GM19351 (cell line): ENCODE measurements at regions not wholly inside any gene's neighbourhood (a gene's known extent, or its start where the extent isn't known, plus 50 kb on each side); places are given as distances from the start of the nearest gene placed in this dataset.

Experiments
- ATAC-seq: cut with Tn5 transposase; IDR thresholded peaks from one replicate; pipeline ENCODE4 v1.9.1; 2021; ENCODE audit warnings: mild to moderate bottlenecking, moderate library complexity; ENCODE audit not compliant: unreplicated experiment

DNA sequence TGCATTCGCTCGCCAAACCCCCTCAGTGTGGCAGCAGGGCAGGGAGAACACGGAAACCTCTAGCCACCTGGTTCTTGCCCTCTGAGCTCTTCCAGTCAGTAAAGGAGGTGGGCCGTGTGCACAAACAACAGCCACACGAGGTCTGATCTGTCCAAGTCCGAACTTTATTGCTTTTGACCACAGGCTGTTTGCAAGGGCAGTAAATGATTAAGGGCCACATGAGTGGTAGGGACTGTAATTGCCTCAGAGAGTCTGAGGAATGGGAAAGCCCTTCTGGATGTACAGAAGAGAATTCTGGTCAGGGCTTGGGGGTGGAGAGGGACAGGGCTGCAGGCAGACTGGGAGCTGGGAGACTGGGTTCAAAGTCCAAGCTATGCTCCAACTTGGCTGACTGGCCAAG, 75.7 kb upstream of the LHX1 start:
- ATAC-seq = no peak

DNA sequence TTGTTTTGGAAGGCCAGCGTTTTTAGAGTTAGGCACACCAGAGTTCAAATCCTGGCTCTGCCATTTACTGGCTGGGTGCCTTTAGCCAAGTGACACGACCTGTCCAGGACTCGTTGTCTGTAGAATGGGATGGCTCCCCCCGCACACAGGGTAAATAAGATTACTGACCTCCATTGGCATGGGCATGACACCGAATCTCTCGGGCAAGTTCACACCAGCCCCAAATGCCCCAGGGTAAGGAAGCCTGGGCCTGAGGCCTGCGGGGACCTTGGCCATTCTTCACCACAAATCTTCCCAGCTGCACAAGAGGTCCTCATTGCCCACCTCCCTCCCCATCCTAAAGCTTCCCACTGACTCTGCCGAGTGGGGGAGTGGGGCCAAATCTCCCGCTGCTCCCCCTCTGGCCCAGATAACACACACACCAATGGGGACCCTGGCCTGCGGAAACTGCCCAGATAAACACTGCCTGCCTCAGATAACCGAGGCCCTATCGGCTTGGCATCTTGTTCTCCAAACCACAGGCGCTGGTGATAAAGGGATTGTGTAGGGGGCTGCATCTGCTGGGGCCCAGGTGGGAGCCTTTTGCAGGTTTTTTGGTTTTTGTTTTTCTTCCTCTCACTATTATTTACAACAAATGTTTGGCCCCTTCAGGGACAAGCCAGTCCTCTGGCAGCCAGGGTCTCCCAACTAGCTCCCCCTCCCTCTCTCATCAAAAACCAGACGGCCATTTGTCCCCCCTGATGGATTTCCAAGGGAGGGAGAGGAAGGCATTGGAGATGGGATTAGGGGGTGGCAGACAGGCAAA, 75.0 kb upstream of the LHX1 start:
- ATAC-seq = no peak

DNA sequence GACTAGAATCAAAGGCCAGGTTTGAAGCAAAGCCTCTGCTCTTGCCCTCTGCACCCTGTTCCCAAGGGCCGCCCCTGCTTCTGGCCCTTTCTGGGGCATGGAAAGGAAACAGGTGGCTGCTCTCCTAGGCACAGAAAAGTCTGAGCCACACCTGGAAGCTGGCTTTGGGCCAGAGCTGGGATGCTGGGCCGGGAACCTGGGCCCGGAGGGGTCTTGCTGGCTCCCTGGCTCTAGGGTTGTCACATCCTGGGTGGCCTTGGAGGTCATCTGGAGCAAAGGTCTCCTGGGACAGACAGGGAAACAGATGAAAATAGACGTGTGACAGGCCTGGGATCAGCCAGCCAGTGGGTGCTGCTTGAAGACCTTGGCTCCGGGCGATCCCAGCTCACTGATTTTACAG, 74.1 kb upstream of the LHX1 start:
- no peak for ATAC-seq

DNA sequence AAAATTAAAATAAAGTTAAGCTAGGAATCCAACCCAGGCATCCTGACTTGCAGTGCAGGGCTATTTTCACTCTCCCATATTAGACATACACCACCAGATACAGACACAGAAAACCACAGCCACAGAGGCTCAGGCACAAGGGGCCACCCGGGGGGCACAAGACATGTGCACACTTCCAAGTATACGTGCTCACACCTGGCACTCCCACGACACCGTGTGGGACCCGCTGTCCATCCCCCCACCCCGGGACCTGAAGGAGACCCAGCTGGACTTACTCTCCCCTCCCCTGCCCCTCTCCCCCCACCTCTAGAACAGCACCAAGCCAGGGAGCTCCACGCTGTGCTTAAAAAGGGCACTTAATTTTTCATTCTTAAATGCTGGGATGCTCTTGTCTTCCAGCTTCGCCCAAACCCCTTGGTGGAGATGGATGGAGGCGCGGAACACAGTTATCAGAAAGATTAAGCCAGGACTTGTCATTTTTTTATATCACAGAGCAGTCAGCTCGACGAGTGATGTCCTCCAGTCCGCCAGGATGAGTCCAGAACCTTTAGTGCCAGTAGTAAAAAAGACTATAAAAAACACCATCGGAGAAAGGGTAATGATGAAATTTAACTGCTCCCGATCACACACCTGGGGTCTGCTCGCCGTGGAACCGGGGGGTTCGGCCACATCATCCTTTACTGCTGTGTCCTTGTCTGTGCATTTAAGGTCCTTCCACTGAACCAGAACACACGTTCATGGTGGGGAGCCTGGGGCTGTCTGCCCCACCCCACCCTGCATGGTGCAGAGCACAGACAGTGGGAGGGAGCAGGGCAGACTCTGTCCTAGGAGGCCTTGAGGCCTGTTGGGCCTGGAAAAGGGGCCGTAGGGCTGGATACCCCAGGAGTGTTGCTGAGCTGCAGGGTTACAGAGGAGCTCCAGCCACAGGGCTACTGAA, 73.3 kb upstream of the LHX1 start:
- ATAC-seq = no peak

DNA sequence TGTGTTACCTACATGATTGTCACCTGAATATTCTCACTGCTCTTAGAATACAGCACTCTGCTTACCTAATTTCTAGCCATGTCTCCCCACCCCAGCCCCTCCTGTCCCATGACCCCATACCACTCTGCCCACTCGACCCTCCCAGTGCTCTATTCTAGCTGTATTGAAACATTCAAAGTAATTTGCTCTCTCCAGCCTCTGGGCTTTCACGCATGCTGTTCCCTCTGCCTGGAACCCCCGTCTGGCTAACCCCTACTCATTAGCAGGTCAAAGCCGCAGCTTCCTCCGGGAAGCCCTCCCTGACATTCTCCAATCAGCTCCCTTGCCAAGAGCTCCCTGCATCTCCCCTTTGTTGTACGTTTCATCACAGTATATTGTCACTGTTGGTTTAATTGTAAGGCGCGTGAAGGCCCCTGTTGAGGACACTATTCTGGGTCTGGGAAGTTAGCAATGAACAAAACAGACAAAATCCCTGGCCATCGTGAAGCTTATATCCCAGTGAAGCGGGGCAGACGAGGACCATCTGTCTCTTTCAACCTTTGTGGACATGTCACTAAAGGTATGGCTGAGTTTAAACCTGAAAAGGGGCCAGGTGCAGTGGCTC, 72.3 kb upstream of the LHX1 start:
- ATAC-seq = no peak

DNA sequence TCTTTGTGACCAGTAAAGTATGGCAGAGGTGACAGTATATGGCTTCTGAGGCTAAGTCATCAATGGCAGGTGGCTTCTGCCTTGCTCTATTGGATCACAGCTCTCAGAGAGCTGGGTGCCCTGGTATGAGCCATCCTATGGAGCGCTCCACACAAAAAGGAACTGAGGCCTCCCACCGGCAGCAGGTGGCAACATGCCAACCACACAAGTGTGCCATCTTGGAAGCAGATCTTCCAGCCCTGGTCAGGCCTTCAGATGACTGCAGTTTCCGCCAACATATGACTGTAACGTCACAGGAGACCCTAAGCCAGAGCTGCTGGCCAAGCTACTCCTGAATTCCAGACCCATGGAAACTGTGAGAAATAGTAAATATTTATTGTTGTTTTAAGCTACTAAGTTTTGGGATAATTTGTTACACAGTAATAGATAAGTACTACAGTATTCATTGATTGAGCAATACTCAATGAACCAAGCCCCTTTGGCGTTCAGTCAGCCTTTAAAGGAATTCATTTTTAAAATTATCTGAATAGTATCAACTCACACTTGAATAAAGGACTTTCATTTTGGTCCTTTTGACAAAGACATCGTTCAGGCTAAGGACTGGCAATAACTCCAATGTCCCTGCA, 69.4 kb upstream of the LHX1 start:
- no peak for ATAC-seq

DNA sequence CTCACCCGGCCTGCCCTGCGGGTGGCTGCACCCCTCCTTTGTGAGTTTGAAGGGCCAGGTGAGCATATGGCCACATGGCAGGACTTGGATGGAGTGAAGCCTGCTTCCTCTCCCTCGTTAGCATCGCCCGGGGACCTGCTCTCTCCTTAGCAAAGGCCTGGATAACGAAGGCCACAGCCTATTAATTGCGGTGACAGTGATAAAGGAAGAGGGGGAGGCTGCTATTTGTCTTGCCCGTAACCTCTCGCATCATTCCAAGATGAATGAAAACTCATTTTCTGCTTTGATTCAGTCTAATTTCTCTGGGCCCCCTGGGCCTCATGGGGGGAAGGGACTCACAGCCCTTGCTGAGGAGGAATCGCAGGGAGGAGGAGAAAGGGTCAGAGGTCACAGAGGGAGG, 68.5 kb upstream of the LHX1 start:
- ATAC-seq = no peak

DNA sequence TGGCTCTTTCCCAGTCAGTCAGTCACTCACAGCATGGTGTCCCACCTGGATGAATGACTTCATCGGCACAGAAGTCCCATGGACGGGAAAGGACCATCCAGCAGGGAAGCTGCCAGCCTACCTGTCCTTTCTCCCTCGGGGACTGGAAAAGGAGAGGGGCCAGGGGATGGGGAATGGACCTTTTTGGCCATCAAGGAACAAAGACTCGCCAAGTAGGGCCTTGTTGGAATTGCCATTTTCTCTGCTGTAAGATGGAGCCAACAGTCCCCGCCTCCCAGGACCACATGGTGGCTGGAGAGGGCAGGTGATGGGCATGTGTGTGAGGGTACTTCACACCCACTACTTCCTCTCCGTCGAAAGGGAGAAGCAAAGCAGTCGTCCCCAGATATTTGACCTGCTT, 67.8 kb upstream of the LHX1 start:
- no peak for ATAC-seq

DNA sequence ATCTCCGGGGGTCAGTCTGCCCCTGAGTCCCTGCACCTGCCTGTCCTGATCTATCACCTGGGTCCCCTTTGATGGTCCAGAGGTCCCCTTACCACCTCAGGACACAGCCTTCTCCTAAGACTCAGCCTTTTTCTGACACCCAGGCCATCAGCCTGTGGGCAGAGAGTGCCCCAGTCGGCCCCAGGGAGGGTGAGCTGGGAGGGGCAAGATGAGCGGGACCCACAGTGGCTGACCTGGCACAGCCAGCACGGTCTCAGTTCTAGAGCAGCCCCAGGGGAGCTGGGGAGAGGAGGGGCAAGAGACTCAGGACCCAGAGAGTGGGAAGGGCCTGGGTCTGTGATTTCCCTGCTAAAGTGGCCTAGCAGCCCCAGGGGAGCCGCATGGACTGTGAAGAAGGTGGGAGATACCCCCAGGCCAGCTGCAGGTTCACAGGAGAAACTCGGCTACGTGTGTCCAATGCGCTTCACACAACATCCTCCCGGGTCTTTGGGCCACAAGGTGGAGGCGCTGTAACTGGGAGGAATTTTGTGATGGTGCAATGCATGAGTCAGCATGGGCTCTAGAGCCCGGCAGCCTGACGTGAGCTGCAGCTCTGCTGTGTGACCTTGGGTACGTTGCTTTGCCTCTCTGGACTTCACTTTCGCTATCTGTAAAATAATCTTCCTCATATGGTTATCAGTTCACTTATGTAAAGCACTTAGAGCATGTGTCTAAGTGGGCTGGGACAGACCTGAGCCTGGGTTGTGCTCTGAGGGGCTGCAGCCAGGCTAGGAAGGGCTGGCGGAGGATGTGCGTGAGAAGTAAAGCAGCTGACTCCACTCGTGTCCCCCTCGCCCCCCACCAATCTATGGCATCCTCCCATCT, 67.2 kb upstream of the LHX1 start:
- no peak for ATAC-seq

DNA sequence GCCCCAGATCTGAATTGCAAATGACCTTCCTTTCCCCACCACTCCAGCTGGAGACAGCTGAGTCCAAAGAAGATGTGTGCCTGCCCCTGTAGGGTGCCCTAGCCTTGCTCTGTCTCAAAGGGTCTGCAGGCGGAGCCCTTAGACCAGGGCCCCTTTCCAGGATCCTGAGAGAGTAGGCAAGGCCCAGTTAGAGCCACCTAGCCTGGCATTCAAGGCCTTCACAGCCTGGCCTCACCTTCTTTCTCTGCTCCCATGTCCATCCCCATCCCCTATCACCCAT, 66.6 kb upstream of the LHX1 start:
- no peak for ATAC-seq

DNA sequence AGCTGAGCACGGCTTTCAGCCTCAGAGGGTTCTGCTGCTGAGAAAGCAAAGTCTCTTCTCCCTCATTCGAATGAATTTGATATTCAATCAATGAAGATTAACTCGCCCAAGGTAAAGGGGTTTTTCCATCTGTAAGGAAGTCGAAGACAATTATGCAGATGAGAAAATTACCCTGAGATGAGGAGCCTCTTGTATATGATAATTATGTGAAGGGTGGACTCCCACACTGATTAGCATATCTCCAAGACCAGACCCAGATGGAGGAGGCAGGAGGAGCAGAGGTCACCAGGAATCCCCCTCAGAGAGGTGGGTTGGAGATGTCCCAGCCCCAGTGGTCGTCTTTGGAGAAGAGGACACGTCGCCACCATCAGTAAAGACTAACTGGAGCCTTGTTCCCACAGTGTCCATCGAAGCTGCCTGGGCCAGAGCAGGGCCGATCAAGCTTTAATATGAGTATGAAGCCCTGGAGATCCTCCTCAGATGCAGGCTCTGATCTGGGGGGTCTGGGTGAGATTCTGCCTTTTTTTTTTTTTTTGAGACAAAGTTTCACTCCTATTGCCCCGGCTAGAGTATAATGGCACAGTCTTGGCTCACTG, 61.5 kb upstream of the LHX1 start:
- ATAC-seq = no peak

DNA sequence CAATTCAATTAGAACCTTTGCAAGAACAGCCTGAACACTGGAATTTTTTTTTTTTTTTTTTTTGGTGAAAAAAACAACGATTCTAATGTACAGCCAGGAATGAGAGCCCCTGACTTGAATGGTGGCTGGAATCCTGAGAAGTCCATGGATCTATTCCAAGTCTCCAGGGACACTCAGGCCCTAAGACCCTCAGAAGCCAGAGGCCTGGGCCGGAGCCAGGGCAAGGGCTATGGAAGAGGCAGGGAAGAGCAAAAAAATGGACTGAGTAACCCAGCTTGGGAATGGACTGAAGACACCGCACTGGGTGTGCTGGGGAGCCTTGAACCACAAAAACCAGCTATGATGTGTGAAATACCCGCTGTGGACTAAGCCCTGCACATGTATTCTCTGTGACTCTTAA, 60.3 kb upstream of the LHX1 start:
- ATAC-seq = no peak

DNA sequence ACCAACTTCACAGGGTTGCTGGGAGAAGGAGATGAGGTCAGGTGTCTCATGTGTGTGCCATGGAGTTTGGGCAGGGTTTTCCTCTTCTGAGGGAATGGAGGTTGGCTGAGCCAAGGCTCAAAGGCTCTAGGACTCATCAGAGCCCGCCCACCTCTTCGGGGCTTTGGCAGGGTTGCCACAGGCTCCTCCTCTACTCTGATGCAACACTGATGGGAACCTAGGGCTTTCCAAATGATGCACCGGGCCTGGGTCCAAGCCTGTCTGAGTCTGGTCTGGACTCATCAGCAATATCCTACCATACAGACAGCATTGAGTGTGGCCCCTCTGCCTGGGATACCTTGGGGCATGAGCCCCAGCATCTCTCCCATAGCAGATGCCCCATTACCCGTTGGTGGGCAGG, 59.5 kb upstream of the LHX1 start:
- ATAC-seq = no peak

DNA sequence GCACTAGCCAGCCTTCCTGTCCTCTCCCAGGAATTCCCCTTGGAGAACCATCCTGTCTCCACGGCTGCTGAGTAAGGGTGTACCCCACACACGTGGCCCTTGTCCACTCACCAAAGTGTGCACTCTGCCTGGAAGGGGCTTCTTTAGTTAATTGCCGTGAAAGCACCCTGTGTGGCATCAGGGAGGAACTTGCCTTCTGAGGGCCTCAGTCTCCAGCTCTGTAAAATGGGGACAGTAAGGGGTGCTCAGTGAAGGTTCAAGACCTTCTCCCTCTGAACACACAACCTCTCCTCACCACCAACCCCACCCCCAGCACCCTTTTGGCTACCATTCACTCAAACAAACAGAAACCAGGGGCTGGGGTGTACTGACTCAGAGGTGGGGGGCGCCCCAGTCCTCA, 59.1 kb upstream of the LHX1 start:
- ATAC-seq = no peak

DNA sequence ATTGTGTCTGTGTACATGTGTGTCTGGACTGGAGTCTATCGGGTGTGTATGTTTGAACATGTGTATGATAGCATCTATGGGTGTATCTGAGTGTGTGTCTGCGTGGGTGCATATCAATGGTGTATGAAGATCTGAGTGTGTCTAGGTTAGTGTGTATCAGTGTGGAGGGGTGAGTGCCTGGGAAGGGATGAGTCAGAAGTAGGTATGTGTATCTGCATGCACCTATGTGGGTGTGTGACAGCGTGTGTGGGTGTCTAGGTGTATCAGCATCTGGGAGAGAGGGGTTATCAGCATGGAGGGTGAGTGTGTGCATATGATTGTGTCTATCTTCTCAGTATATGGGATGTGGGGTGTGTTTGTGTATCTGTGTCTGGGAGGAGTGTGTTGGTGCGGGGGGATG, 58.2 kb upstream of the LHX1 start:
- ATAC-seq = no peak

DNA sequence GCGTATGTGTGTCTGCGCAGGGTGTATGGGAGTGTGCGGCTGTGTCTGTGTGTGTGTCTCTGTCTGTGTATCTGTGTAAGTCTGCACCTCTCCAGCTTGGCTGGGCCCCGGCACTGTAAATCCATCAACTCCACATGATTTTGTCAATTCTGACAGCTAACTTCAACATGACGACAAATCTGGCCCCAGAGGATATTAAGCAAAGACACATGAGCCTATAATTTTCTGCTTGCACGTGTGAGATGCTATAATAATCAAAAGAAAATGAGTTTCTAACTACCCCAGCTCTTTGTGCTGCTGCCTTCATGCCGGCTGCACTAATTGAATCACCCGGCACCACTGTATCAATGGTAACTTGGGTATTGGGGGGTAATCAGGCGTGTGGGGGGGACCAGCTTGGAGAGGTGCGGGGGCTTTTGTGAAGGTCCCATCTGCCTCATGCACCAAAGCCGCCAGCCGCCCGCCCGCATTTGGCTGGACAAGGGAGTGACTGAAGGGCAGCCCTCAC, 57.6 kb upstream of the LHX1 start:
- no peak for ATAC-seq

DNA sequence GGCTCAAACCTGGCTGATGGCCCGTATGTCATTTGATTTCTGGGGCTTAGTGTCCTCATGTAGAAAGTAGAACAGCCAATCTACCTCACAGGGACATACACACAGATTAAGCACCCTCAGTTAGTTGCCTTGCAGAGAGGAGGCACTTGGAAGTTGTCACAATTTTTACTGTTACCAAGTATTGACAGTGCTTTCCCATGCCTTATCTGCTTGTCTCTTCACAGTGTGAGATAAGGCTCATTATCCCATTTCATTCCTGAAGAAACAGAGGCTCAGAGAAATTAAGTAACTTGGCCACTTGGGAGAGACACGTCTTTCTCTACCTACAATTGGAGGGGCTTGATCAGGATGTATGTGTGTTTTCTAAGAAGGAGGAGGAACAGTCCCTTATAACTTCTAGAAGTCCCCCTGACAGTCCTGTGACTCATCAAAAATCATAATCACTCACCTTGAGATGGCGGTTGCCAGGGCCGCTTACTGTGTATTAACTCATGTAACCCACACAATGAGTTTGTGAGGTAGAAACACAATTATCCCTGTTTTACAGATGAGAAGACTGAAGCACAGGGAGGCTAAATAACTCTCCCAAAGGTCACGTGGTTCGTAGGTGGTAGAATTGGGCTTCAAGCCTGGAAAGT, 56.9 kb upstream of the LHX1 start:
- no peak for ATAC-seq

DNA sequence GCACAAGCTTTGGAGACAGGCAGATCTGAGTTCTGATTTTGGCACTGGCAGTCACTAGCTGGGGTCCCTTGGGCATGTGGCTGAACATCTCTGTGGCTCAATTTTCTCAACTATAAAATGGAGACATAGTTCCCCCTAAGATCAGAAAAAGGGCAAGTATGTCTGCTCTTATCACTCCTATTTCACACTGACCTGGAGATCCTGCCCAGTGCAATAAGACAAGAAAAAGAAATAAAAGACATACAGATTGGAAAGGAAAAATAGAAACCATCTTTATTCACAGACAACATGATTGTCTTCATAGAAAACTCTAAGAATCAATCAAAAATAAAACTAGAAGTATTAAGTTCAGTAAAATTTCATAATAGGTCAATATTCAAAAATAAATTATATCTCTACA, 56.0 kb upstream of the LHX1 start:
- ATAC-seq = no peak

DNA sequence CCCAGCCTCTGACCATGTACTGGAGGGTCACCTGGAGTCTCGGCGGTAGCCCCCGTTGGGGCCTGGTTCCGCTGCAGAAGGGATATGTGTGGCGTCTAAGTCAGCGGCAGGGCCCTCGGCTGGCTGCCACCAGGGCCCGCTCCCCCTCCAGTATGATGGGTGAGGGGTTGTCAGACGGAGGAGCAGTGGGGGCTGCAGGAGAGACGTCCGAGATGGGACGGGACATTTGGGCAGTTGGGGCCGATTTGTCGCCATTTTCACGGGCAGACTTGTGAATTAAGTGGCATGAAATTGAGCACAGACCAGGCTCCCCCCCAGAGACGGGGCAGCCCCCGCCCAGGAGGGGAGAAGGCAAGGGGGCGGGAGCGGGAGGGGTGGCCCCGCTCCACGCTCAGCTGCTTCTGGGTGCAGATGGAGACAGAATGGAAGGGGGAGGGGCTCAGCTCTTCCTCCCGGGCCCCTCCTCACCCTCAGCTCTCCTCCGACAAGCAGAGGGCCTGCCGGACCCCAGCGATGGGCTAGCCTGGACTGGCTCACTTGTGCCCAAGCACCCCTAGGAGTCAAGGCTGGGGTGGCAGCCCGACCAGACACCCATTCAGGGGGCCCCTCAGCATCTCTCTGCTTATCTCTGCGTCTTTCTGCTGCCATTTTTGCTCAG, 52.7 kb upstream of the LHX1 start:
- ATAC-seq = no peak
